GM12878 (cell line): ENCODE measurements at regions not wholly inside any gene's neighbourhood (a gene's known extent, or its start where the extent isn't known, plus 50 kb on each side); places are given as distances from the start of the nearest gene placed in this dataset.
A peak's percentile ranks its signal among the peaks of the same experiment; 100 is the strongest.

Source experiments
- ATF7 ChIP-seq: fragments of 450-650 bp; IDR thresholded peaks from 2 replicates; pipeline ENCODE4 v1.6.1; 2016; ENCODE audit warnings: low read depth, mild to moderate bottlenecking
- BCL11A ChIP-seq: IDR thresholded peaks from 2 replicates; pipeline ENCODE4 v1.6.1; 2011; ENCODE audit warnings: low read depth, low read length
- CBFB ChIP-seq: IDR thresholded peaks from 2 replicates; pipeline ENCODE4 v1.6.1; 2016; ENCODE audit warnings: antibody characterized with exemption, low read depth
- CHD2 ChIP-seq: IDR thresholded peaks from 2 replicates; pipeline ENCODE4 v1.6.1; 2011; ENCODE audit warnings: low read depth, low read length, improper control_type of control experiment, borderline replicate concordance
- CREM ChIP-seq: IDR thresholded peaks from 2 replicates; pipeline ENCODE4 v1.6.1; 2014; ENCODE audit warnings: antibody characterized with exemption, low read depth
- DPF2 ChIP-seq: fragments of 450-650 bp; IDR thresholded peaks from 2 replicates; pipeline ENCODE4 v1.6.1; 2017; ENCODE audit warnings: mild to moderate bottlenecking
- EED ChIP-seq: sonication (generic); IDR thresholded peaks from 2 replicates; pipeline ENCODE4 v1.6.1; 2016; ENCODE audit warnings: antibody characterized with exemption, low read depth
- EP300 ChIP-seq, 2 experiments: fragments of 150-350 bp in 1 of 2; IDR thresholded peaks; 2 replicates each; pipeline ENCODE4 v1.6.1; 2011 to 2012; ENCODE audit warnings: low read depth in 2 of 2, low read length in 2 of 2, borderline replicate concordance in 1 of 2, improper control_type of control experiment in 1 of 2, inconsistent platforms in 1 of 2; ENCODE audit not compliant: control insufficient read depth in 1 of 2
- ETV6 ChIP-seq, 2 experiments: fragments of 450-650 bp in 1 of 2; IDR thresholded peaks in 1 of 2; conservative IDR thresholded peaks in 1 of 2; 2 replicates each; pipeline ENCODE4 v1.6.1; 2014; ENCODE audit warnings: antibody characterized with exemption in 1 of 2, borderline replicate concordance in 1 of 2, low read depth in 1 of 2, mild to moderate bottlenecking in 1 of 2, moderate library complexity in 1 of 2
- FOXM1 ChIP-seq: IDR thresholded peaks from 2 replicates; pipeline ENCODE4 v1.6.1; 2012; ENCODE audit warnings: low read depth, mild to moderate bottlenecking, inconsistent platforms, low read length, moderate library complexity
- GABPA ChIP-seq: IDR thresholded peaks from 2 replicates; pipeline ENCODE4 v1.6.1; 2014; ENCODE audit warnings: antibody characterized with exemption, low read depth, mild to moderate bottlenecking, inconsistent platforms
- IKZF1 ChIP-seq: fragments of 450-650 bp; conservative IDR thresholded peaks from 2 replicates; pipeline ENCODE4 v1.6.1; 2017; ENCODE audit warnings: antibody characterized with exemption, mild to moderate bottlenecking
- IRF4 ChIP-seq: IDR thresholded peaks from 2 replicates; pipeline ENCODE4 v1.6.1; 2011; ENCODE audit warnings: low read depth, low read length
- JUNB ChIP-seq: IDR thresholded peaks from 2 replicates; pipeline ENCODE4 v1.6.1; 2016; ENCODE audit warnings: antibody characterized with exemption, mild to moderate bottlenecking
- MEF2B ChIP-seq: fragments of 450-650 bp; IDR thresholded peaks from 2 replicates; pipeline ENCODE4 v1.6.1; 2018; ENCODE audit warnings: mild to moderate bottlenecking, moderate library complexity; ENCODE audit not compliant: partially characterized antibody, poor library complexity, severe bottlenecking
- MTA2 ChIP-seq: fragments of 450-650 bp; IDR thresholded peaks from 2 replicates; pipeline ENCODE4 v1.6.1; 2016; ENCODE audit warnings: low read depth, mild to moderate bottlenecking, moderate library complexity
- NBN ChIP-seq: fragments of 450-650 bp; IDR thresholded peaks from 2 replicates; pipeline ENCODE4 v1.6.1; 2016
- NFIC ChIP-seq: IDR thresholded peaks from 2 replicates; pipeline ENCODE4 v1.6.1; 2012; ENCODE audit warnings: low read depth, mild to moderate bottlenecking, inconsistent platforms, low read length, moderate library complexity
- SMC3 ChIP-seq: IDR thresholded peaks from 2 replicates; pipeline ENCODE4 v1.6.1; 2011; ENCODE audit warnings: low read length, improper control_type of control experiment, borderline replicate concordance
- TBL1XR1 ChIP-seq: IDR thresholded peaks from 2 replicates; pipeline ENCODE4 v1.6.1; 2012; ENCODE audit warnings: low read depth, low read length, improper control_type of control experiment
- TCF12 ChIP-seq: IDR thresholded peaks from 2 replicates; pipeline ENCODE4 v1.6.1; 2011; ENCODE audit warnings: low read depth, mild to moderate bottlenecking, low read length
- ZBED1 ChIP-seq: IDR thresholded peaks from 2 replicates; pipeline ENCODE4 v1.6.1; 2016; ENCODE audit warnings: borderline replicate concordance
- TF ChIP-seq, protein P1 (sequence below): IDR thresholded peaks from 2 replicates; pipeline ENCODE4 v1.6.1; 2012; ENCODE audit warnings: low read length, inconsistent platforms
- TF ChIP-seq, protein P2 (sequence below): IDR thresholded peaks from 2 replicates; pipeline ENCODE4 v1.6.1; 2012; ENCODE audit warnings: improper control_type of control experiment, low read depth, low read length; ENCODE audit not compliant: insufficient replicate concordance
- TF ChIP-seq, protein P3 (sequence below): IDR thresholded peaks from 2 replicates; pipeline ENCODE4 v1.6.1; 2011; ENCODE audit warnings: borderline replicate concordance, low read depth, mild to moderate bottlenecking, moderate library complexity, low read length; ENCODE audit not compliant: insufficient read depth, poor library complexity, severe bottlenecking

- TF ChIP-seq ETV6 (conservative IDR thresholded peaks at IDR 0.05 in 1 of 2, IDR thresholded peaks at IDR 0.05 in 1 of 2; ENCODE audit: borderline replicate concordance in 1 of 2, low read depth in 1 of 2) (peak in 1 of 2 experiments; percentile 62; a peak in 1 of 4 replicates), JUNB (peak; percentile 89), EP300 (IDR thresholded peaks at IDR 0.05; ENCODE audit: borderline replicate concordance in 1 of 2, control insufficient read depth in 1 of 2, low read depth in 2 of 2, low read length in 2 of 2) (peak in 1 of 2 experiments; percentile 40; a peak in 1 of 4 replicates), GABPA (peak; percentile 32; the same call in 1 of the 2 replicates), EED (peak; percentile 74), IRF4 (peak; percentile 77; the same call in 1 of the 2 replicates), TBL1XR1 (peak; percentile 32; the same call in 1 of the 2 replicates), CHD2 (no peak), MEF2B (peak; percentile 18), ATF7 (peak; percentile 40; the same call in 1 of the 2 replicates), CBFB (peak; percentile 86), SMC3 (0 out of 2 replicates have a peak, but pooled peaks have one; percentile 4), BCL11A (peak; percentile 92), FOXM1 (peak; percentile 75), NFIC (peak; percentile 93), CREM (peak; percentile 54; the same call in 1 of the 2 replicates), ZBED1 (peak; percentile 80), MTA2 (peak; percentile 60), DPF2 (0 out of 2 replicates have a peak, but pooled peaks have one; percentile 29), IKZF1 (peak; percentile 33; the same call in 1 of the 2 replicates), TCF12 (0 out of 2 replicates have a peak, but pooled peaks have one; percentile 14), NBN (no peak)
- TF ChIP-seq, protein P1, sequence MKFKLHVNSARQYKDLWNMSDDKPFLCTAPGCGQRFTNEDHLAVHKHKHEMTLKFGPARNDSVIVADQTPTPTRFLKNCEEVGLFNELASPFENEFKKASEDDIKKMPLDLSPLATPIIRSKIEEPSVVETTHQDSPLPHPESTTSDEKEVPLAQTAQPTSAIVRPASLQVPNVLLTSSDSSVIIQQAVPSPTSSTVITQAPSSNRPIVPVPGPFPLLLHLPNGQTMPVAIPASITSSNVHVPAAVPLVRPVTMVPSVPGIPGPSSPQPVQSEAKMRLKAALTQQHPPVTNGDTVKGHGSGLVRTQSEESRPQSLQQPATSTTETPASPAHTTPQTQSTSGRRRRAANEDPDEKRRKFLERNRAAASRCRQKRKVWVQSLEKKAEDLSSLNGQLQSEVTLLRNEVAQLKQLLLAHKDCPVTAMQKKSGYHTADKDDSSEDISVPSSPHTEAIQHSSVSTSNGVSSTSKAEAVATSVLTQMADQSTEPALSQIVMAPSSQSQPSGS: peak; percentile 95
- TF ChIP-seq, protein P2, sequence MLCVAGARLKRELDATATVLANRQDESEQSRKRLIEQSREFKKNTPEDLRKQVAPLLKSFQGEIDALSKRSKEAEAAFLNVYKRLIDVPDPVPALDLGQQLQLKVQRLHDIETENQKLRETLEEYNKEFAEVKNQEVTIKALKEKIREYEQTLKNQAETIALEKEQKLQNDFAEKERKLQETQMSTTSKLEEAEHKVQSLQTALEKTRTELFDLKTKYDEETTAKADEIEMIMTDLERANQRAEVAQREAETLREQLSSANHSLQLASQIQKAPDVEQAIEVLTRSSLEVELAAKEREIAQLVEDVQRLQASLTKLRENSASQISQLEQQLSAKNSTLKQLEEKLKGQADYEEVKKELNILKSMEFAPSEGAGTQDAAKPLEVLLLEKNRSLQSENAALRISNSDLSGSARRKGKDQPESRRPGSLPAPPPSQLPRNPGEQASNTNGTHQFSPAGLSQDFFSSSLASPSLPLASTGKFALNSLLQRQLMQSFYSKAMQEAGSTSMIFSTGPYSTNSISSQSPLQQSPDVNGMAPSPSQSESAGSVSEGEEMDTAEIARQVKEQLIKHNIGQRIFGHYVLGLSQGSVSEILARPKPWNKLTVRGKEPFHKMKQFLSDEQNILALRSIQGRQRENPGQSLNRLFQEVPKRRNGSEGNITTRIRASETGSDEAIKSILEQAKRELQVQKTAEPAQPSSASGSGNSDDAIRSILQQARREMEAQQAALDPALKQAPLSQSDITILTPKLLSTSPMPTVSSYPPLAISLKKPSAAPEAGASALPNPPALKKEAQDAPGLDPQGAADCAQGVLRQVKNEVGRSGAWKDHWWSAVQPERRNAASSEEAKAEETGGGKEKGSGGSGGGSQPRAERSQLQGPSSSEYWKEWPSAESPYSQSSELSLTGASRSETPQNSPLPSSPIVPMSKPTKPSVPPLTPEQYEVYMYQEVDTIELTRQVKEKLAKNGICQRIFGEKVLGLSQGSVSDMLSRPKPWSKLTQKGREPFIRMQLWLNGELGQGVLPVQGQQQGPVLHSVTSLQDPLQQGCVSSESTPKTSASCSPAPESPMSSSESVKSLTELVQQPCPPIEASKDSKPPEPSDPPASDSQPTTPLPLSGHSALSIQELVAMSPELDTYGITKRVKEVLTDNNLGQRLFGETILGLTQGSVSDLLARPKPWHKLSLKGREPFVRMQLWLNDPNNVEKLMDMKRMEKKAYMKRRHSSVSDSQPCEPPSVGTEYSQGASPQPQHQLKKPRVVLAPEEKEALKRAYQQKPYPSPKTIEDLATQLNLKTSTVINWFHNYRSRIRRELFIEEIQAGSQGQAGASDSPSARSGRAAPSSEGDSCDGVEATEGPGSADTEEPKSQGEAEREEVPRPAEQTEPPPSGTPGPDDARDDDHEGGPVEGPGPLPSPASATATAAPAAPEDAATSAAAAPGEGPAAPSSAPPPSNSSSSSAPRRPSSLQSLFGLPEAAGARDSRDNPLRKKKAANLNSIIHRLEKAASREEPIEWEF: peak; percentile 26
- TF ChIP-seq, protein P3, sequence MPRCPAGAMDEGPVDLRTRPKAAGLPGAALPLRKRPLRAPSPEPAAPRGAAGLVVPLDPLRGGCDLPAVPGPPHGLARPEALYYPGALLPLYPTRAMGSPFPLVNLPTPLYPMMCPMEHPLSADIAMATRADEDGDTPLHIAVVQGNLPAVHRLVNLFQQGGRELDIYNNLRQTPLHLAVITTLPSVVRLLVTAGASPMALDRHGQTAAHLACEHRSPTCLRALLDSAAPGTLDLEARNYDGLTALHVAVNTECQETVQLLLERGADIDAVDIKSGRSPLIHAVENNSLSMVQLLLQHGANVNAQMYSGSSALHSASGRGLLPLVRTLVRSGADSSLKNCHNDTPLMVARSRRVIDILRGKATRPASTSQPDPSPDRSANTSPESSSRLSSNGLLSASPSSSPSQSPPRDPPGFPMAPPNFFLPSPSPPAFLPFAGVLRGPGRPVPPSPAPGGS: peak; percentile 68
Observed at GRCh38 chr14:71267007-71267513, 359.8 kb downstream of the PCNX1 start (continued).
